ENCODE measurements at regions not wholly inside any gene's neighbourhood (a gene's known extent, or its start where the extent isn't known, plus 50 kb on each side); places are given as distances from the start of the nearest gene placed in this dataset.

GRCh38 chr11:37203006-37203405 is 605.0 kb upstream of the RAG2 start:
- no peak overlapping the region for H3K4me3 Mint-ChIP-seq (ENCODE audit: low read depth, unreplicated experiment)
- intact Hi-C loops (cut with micrococcal nuclease; ENCODE audit: unreplicated experiment), result no loop called here
- DNase-seq, result no peak
- no peak for TF ChIP-seq CTCF (IDR thresholded peaks at IDR 0.05; ENCODE audit: unreplicated experiment)
- H3K27ac Mint-ChIP-seq (ENCODE audit: unreplicated experiment), result no peak overlapping the region
- no peaks in the 10 kb centered on the region for H3K27me3 Mint-ChIP-seq (ENCODE audit: unreplicated experiment)
- H3K4me1 Mint-ChIP-seq (ENCODE audit: low read depth, unreplicated experiment), result no peaks in the 10 kb centered on the region
- no peaks in the 10 kb centered on the region for H3K9me3 Mint-ChIP-seq (ENCODE audit: low read depth, unreplicated experiment)
- CTCF ChIA-PET, result no interaction called here
- no peaks in the 10 kb centered on the region for H3K36me3 Mint-ChIP-seq (ENCODE audit: insufficient read depth, unreplicated experiment)
- BruUV-seq (replicated peaks), result no TSS peak

- Mint-ChIP-seq H3K27me3 (ENCODE audit: unreplicated experiment) (no peaks in the 10 kb centered on the region), H3K4me3 (ENCODE audit: low read depth, unreplicated experiment) (no peak overlapping the region), H3K9me3 (ENCODE audit: low read depth, unreplicated experiment) (no peaks in the 10 kb centered on the region), H3K27ac (ENCODE audit: unreplicated experiment) (no peak overlapping the region), H3K4me1 (ENCODE audit: low read depth, unreplicated experiment) (no peaks in the 10 kb centered on the region), H3K36me3 (ENCODE audit: insufficient read depth, unreplicated experiment) (no peaks in the 10 kb centered on the region)
- intact Hi-C loops (cut with micrococcal nuclease; ENCODE audit: unreplicated experiment), result no loop called here
- no peak for TF ChIP-seq CTCF (IDR thresholded peaks at IDR 0.05; ENCODE audit: unreplicated experiment)
- BruUV-seq (replicated peaks), result no TSS peak
- CTCF ChIA-PET, result no interaction called here
- DNase-seq, result no peak
Measured at GRCh38 chr11:37199082-37199481, 601.0 kb upstream of the RAG2 start.

GRCh38 chr11:37184326-37184725 is 586.3 kb upstream of the RAG2 start:
- CTCF ChIA-PET, result interaction anchor here (1.0 kb wide), 1 partner anchor 9 kb away, joined by 3 read pairs; no protein-coding TSS in a partner anchor
- intact Hi-C loops (cut with micrococcal nuclease; ENCODE audit: unreplicated experiment), result no loop called here

DNA sequence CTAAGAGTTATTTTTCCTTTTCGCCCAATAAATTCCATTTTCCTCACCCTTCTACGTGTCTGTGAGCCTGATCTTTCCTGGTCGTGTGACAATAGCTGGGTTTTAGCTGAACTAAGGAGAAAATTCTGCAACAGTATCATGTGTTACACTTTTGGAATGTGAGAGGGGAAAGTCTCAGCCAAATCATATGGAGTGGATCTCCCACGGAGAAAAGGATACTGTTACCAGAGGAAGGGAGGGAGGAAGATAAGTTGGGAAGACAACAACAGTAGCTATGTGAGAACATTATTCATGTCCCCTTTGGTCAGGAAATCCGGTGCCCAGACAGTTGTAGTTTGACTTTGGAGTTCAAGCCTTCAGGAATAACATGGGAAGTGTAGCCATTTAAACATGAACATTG is 584.0 kb upstream of the RAG2 start:
- H3K36me3 Mint-ChIP-seq (ENCODE audit: insufficient read depth, unreplicated experiment), result no peaks in the 10 kb centered on the region
- TF ChIP-seq CTCF (IDR thresholded peaks at IDR 0.05; ENCODE audit: unreplicated experiment), result no peak
- H3K4me3 Mint-ChIP-seq (ENCODE audit: low read depth, unreplicated experiment), result no peak overlapping the region
- H3K27me3 Mint-ChIP-seq (ENCODE audit: unreplicated experiment), result no peaks in the 10 kb centered on the region
- intact Hi-C loops (cut with micrococcal nuclease; ENCODE audit: unreplicated experiment), result no loop called here
- no peak overlapping the region for H3K27ac Mint-ChIP-seq (ENCODE audit: unreplicated experiment)
- DNase-seq, result no peak
- H3K9me3 Mint-ChIP-seq (ENCODE audit: low read depth, unreplicated experiment), result peaks cover 2% of the 10 kb centered on the region
- peaks cover 10% of the 10 kb centered on the region for H3K4me1 Mint-ChIP-seq (ENCODE audit: low read depth, unreplicated experiment)
- CTCF ChIA-PET, result no interaction called here
- BruUV-seq (replicated peaks), result no TSS peak

More at GRCh38 chr11:37184326-37184725, 586.3 kb upstream of the RAG2 start:
- Mint-ChIP-seq H3K27me3 (ENCODE audit: unreplicated experiment) (peaks cover 4% of the 10 kb centered on the region), H3K9me3 (ENCODE audit: low read depth, unreplicated experiment) (peaks cover 2% of the 10 kb centered on the region), H3K4me1 (ENCODE audit: low read depth, unreplicated experiment) (no peaks in the 10 kb centered on the region), H3K36me3 (ENCODE audit: insufficient read depth, unreplicated experiment) (no peaks in the 10 kb centered on the region), H3K4me3 (ENCODE audit: low read depth, unreplicated experiment) (no peak overlapping the region), H3K27ac (ENCODE audit: unreplicated experiment) (no peak overlapping the region)
- DNase-seq, result no peak
- no peak for TF ChIP-seq CTCF (IDR thresholded peaks at IDR 0.05; ENCODE audit: unreplicated experiment)
- BruUV-seq (replicated peaks), result no TSS peak

Data from Calu3 (cell line).